ENCODE measurements at regions not wholly inside any gene's neighbourhood (a gene's known extent, or its start where the extent isn't known, plus 50 kb on each side); places are given as distances from the start of the nearest gene placed in this dataset.

- H2AFZ ChIP-seq (ENCODE audit: low read length) = no peak overlapping the region
- no peaks in the 10 kb centered on the region for H3K36me3 ChIP-seq (replicated peaks in 1 of 2; ENCODE audit: control insufficient read depth in 1 of 2, insufficient read depth in 2 of 2, low read length in 2 of 2)
- H4K20me1 ChIP-seq (ENCODE audit: insufficient read depth, low read length) = no peaks in the 10 kb centered on the region
- no peaks in the 10 kb centered on the region for H3K79me2 ChIP-seq (ENCODE audit: insufficient read depth, low read length)
- BruUV-seq (replicated peaks) = no TSS peak
- H3K9ac ChIP-seq (ENCODE audit: insufficient read depth, low read depth, low read length) = no peak overlapping the region
- no peaks in the 10 kb centered on the region for H3K9me3 ChIP-seq (ENCODE audit: low read length)
- in situ Hi-C loops (cut with HindIII; ENCODE audit: extremely low pct_ligation_motif_present, low pct_unique_long_range_greater_than_20kb) (no loop called here), intact Hi-C loops (cut with micrococcal nuclease; ENCODE audit: unreplicated experiment) (no loop called here)
- H3K4me1 ChIP-seq (ENCODE audit: insufficient read depth, low read length) = no peaks in the 10 kb centered on the region
- no peak for DNase-seq (ENCODE audit: low spot score)
- H3K27ac ChIP-seq (ENCODE audit: extremely low read length, insufficient read depth, low read length) = no peak overlapping the region
- ATAC-seq = no peak
- TF ChIP-seq ZNF460 (CRISPR knock-in tag; IDR thresholded peaks at IDR 0.05; ENCODE audit: borderline replicate concordance) (no peak), HHEX (CRISPR knock-in tag; IDR thresholded peaks at IDR 0.05) (no peak), PITX1 (CRISPR knock-in tag; IDR thresholded peaks at IDR 0.05) (no peak), PATZ1 (CRISPR knock-in tag; IDR thresholded peaks at IDR 0.05) (no peak), SMAD1 (CRISPR knock-in tag; IDR thresholded peaks at IDR 0.05; ENCODE audit: borderline replicate concordance, low read depth) (no peak), TCF7L2 (IDR thresholded peaks at IDR 0.05; ENCODE audit: low read depth, low read length) (no peak), SIX4 (CRISPR knock-in tag; IDR thresholded peaks at IDR 0.05) (no peak), KDM1A (CRISPR knock-in tag; IDR thresholded peaks at IDR 0.05) (no peak), KDM2A (CRISPR knock-in tag; IDR thresholded peaks at IDR 0.05; ENCODE audit: borderline replicate concordance, low read depth) (no peak), ZNF331 (CRISPR knock-in tag; IDR thresholded peaks at IDR 0.05) (no peak), ZSCAN9 (CRISPR knock-in tag; IDR thresholded peaks at IDR 0.05; ENCODE audit: borderline replicate concordance) (no peak), NRL (CRISPR knock-in tag; IDR thresholded peaks at IDR 0.05; ENCODE audit: borderline replicate concordance) (no peak), ZBTB26 (CRISPR knock-in tag; IDR thresholded peaks at IDR 0.05; ENCODE audit: borderline replicate concordance) (no peak), ZNF44 (CRISPR knock-in tag; IDR thresholded peaks at IDR 0.05) (no peak)
- H3K4me2 ChIP-seq (ENCODE audit: low read depth, low read length) = no peak overlapping the region
- no peak for FAIRE-seq
- WGBS (ENCODE audit: low lambda C conversion rate) = 0% methylated on average over 3 of the region's 3 CpGs
- H3K4me3 ChIP-seq (replicated peaks in 1 of 3; ENCODE audit: insufficient read depth in 1 of 3, low read depth in 2 of 3, low read length in 3 of 3) = no peak overlapping the region
- CTCF ChIA-PET (ENCODE audit: low intra/inter-chr PET ratio, low total read pairs) = no interaction called here
- H3K27me3 ChIP-seq (ENCODE audit: control insufficient read depth in 1 of 2, insufficient read depth in 2 of 2, low read length in 2 of 2) = no peaks in the 10 kb centered on the region
- POLR2A ChIA-PET = no interaction called here
Observed at GRCh38 chr9:27861887-27862286, 288.6 kb upstream of the C9orf72 start.
